H9 (cell line): ENCODE measurements at regions not wholly inside any gene's neighbourhood (a gene's known extent, or its start where the extent isn't known, plus 50 kb on each side); places are given as distances from the start of the nearest gene placed in this dataset.

Source experiments
- DNase-seq: peaks from one replicate; pipeline ENCODE4 v3.0.0-alpha.2; 2017
- H2AFZ ChIP-seq: one replicate; pipeline ENCODE4 v1.6.1; 2013; ENCODE audit warnings: mild to moderate bottlenecking, low read length, control low read depth, moderate library complexity
- H2AK5ac ChIP-seq: 2 replicates; pipeline ENCODE4 v1.6.1; 2013; ENCODE audit warnings: low read length, control low read depth, mixed read lengths; ENCODE audit not compliant: insufficient read length
- H2BK120ac ChIP-seq: one replicate; pipeline ENCODE4 v1.6.1; 2013; ENCODE audit warnings: low read depth, mild to moderate bottlenecking, low read length, control low read depth, inconsistent platforms; ENCODE audit not compliant: poor library complexity, severe bottlenecking
- H2BK12ac ChIP-seq: 2 replicates; pipeline ENCODE4 v1.6.1; 2013; ENCODE audit warnings: low read length, control low read depth, mixed read lengths, low read depth; ENCODE audit not compliant: insufficient read length
- H2BK15ac ChIP-seq: 2 replicates; pipeline ENCODE4 v1.6.1; 2013; ENCODE audit warnings: low read depth, low read length, control low read depth
- H2BK20ac ChIP-seq: one replicate; pipeline ENCODE4 v1.6.1; 2013; ENCODE audit warnings: low read depth, mild to moderate bottlenecking, low read length, control low read depth, inconsistent platforms; ENCODE audit not compliant: poor library complexity, severe bottlenecking
- H2BK5ac ChIP-seq: 2 replicates; pipeline ENCODE4 v1.6.1; 2013; ENCODE audit warnings: low read length, control low read depth, mixed read lengths; ENCODE audit not compliant: insufficient read length
- H3K14ac ChIP-seq: 2 replicates; pipeline ENCODE4 v1.6.1; 2013; ENCODE audit warnings: low read length, control low read depth; ENCODE audit not compliant: insufficient read depth
- H3K18ac ChIP-seq: 2 replicates; pipeline ENCODE4 v1.6.1; 2013; ENCODE audit warnings: low read depth, mild to moderate bottlenecking, mixed read lengths, low read length, control low read depth; ENCODE audit not compliant: insufficient read length
- H3K23ac ChIP-seq: 2 replicates; pipeline ENCODE4 v1.6.1; 2013; ENCODE audit warnings: low read length, control low read depth, mixed read lengths, low read depth; ENCODE audit not compliant: insufficient read length
- H3K23me2 ChIP-seq: 2 replicates; pipeline ENCODE4 v1.6.1; 2013; ENCODE audit warnings: low read depth, mild to moderate bottlenecking, mixed read lengths, low read length, control low read depth; ENCODE audit not compliant: insufficient read length, poor library complexity, severe bottlenecking
- H3K27ac ChIP-seq: 2 replicates; pipeline ENCODE4 v1.5.1; 2013; ENCODE audit warnings: low read length, control low read depth, mixed read lengths, low read depth; ENCODE audit not compliant: insufficient read length
- H3K27me3 ChIP-seq: 2 replicates; pipeline ENCODE4 v1.6.1; 2013; ENCODE audit warnings: low read length, control low read depth, inconsistent platforms; ENCODE audit not compliant: insufficient read depth
- H3K4ac ChIP-seq: 2 replicates; pipeline ENCODE4 v1.6.1; 2013; ENCODE audit warnings: low read depth, mild to moderate bottlenecking, control low read depth, inconsistent platforms, low read length, moderate library complexity
- H3K4me1 ChIP-seq: 2 replicates; pipeline ENCODE4 v1.6.1; 2013; ENCODE audit warnings: low read length, control low read depth, inconsistent platforms; ENCODE audit not compliant: insufficient read depth
- H3K4me2 ChIP-seq: 2 replicates; pipeline ENCODE4 v1.6.1; 2013; ENCODE audit warnings: low read length, control low read depth, mixed read lengths; ENCODE audit not compliant: insufficient read length, insufficient read depth
- H3K56ac ChIP-seq: 2 replicates; pipeline ENCODE4 v1.6.1; 2013; ENCODE audit warnings: low read depth, mild to moderate bottlenecking, mixed read lengths, low read length, control low read depth; ENCODE audit not compliant: insufficient read length
- H3K79me1 ChIP-seq: 2 replicates; pipeline ENCODE4 v1.6.1; 2013; ENCODE audit warnings: low read depth, mild to moderate bottlenecking, moderate library complexity, low read length, control low read depth, inconsistent platforms; ENCODE audit not compliant: insufficient read depth, poor library complexity, severe bottlenecking
- H3K79me2 ChIP-seq: 2 replicates; pipeline ENCODE4 v1.6.1; 2013; ENCODE audit warnings: low read length, control low read depth, inconsistent platforms; ENCODE audit not compliant: insufficient read depth
- H3K9ac ChIP-seq: 2 replicates; pipeline ENCODE4 v1.6.1; 2013; ENCODE audit warnings: low read length, control low read depth, mixed read lengths; ENCODE audit not compliant: insufficient read length; ENCODE audit errors: extremely low read depth
- H3K9me3 ChIP-seq: one replicate; pipeline ENCODE4 v1.6.1; 2013; ENCODE audit warnings: low read depth, low read length, inconsistent platforms; ENCODE audit not compliant: control insufficient read depth
- H3T11ph ChIP-seq: one replicate; pipeline ENCODE4 v1.6.1; 2013; ENCODE audit warnings: mild to moderate bottlenecking, low read length, control low read depth, inconsistent platforms
- H4K20me1 ChIP-seq: one replicate; pipeline ENCODE4 v1.6.1; 2013; ENCODE audit not compliant: control insufficient read depth, insufficient read length, insufficient read depth
- H4K5ac ChIP-seq: 2 replicates; pipeline ENCODE4 v1.6.1; 2013; ENCODE audit warnings: low read depth, mild to moderate bottlenecking, mixed read lengths, low read length, control low read depth; ENCODE audit not compliant: insufficient read length
- H4K8ac ChIP-seq: replicated peaks from 2 replicates; pipeline ENCODE4 v1.6.1; 2013; ENCODE audit warnings: low read length, control low read depth, mixed read lengths, low read depth; ENCODE audit not compliant: insufficient read length
- H4K91ac ChIP-seq: 2 replicates; pipeline ENCODE4 v1.6.1; 2013; ENCODE audit warnings: low read depth, mild to moderate bottlenecking, moderate library complexity, mixed read lengths, low read length, control low read depth; ENCODE audit not compliant: insufficient read length
- H3K27ac Mint-ChIP-seq, 3 experiments: 2 replicates in 2 of 3; 3 replicates in 1 of 3; pipeline ENCODE4 v1.8.0; 2020 to 2021; ENCODE audit warnings: mixed read lengths in 3 of 3, mild to moderate bottlenecking in 1 of 3, moderate library complexity in 1 of 3
- H3K27me3 Mint-ChIP-seq: 2 replicates; pipeline ENCODE4 v1.8.0; 2021; ENCODE audit warnings: low read depth, mild to moderate bottlenecking, moderate library complexity, mixed read lengths
- H3K36me3 Mint-ChIP-seq, 3 experiments: 2 replicates in 2 of 3; 3 replicates in 1 of 3; pipeline ENCODE4 v1.8.0; 2020 to 2021; ENCODE audit warnings: low read depth in 3 of 3, mixed read lengths in 3 of 3; ENCODE audit not compliant: insufficient read depth in 1 of 3
- H3K4me1 Mint-ChIP-seq, 2 experiments: 2 replicates each; pipeline ENCODE4 v1.8.0; 2020; ENCODE audit warnings: mixed read lengths in 2 of 2
- H3K4me3 Mint-ChIP-seq, 2 experiments: 2 replicates in 1 of 2; 3 replicates in 1 of 2; pipeline ENCODE4 v1.8.0; 2020 to 2021; ENCODE audit warnings: mild to moderate bottlenecking in 2 of 2, mixed read lengths in 2 of 2, moderate library complexity in 1 of 2
- H3K9me3 Mint-ChIP-seq, 2 experiments: 2 replicates in 1 of 2; 3 replicates in 1 of 2; pipeline ENCODE4 v1.8.0; 2020; ENCODE audit warnings: mild to moderate bottlenecking in 2 of 2, mixed read lengths in 2 of 2, moderate library complexity in 1 of 2
- WGBS: extraction: QIAGEN DNeasy Blood & Tissue Kit; methylation state at CpG from one replicate; pipeline ENCODE4 v1.1.7; 2013; ENCODE audit warnings: missing lambda C conversion rate, low lambda C conversion rate, mixed read lengths; ENCODE audit not compliant: insufficient read length; ENCODE audit errors: extremely low coverage; 5-methylcytosine and 5-hydroxymethylcytosine counted together
- TF ChIP-seq, protein P1 (sequence below): fragments of 200-600 bp; sonication (generic); conservative IDR thresholded peaks from 3 replicates; pipeline ENCODE4 v1.8.0; 2021; ENCODE audit warnings: antibody characterized with exemption, mild to moderate bottlenecking

DNA sequence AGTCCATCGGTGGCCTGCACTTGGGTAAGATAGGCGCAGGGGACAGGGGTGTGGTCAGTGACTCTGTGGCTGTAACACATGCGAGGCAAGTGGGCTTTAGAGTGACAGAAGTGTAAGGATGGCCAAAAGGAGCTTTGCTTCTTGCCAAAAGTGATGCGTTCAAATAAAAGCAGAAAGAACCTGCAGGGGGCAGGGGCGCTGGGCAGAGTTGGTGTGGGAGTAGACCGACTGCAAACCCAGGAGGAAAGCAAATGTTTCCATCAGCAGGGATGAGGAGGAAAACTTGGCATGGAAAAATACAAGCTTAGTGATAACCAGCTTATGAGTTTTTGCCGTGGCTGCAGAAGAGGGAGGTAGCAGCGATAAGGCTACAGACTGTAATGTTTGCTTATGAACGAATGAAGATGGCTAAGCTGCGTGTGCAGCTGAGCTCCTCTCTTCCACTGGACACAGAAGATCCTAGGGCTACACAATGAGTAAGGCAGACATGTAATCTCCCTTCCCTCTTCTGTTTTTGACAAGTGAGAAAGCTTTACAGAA is 149.4 kb downstream of the WNT5A start:
- Histone ChIP-seq H3T11ph (no peak overlapping the region), H3K27ac (no peak overlapping the region), H3K9me3 (no peaks in the 10 kb centered on the region), H3K23me2 (no peaks in the 10 kb centered on the region), H3K4ac (no peak overlapping the region), H3K18ac (no peak overlapping the region), H2BK20ac (no peak overlapping the region), H2AFZ (no peak overlapping the region), H4K5ac (no peak overlapping the region), H3K79me1 (no peaks in the 10 kb centered on the region), H2BK12ac (no peak overlapping the region), H3K4me1 (no peaks in the 10 kb centered on the region), H3K79me2 (no peaks in the 10 kb centered on the region), H2BK120ac (no peak overlapping the region), H2AK5ac (no peak overlapping the region), H2BK15ac (no peak overlapping the region), H3K14ac (no peak overlapping the region), H3K56ac (no peak overlapping the region), H4K20me1 (no peaks in the 10 kb centered on the region), H3K4me2 (no peak overlapping the region), H3K23ac (no peak overlapping the region), H2BK5ac (no peak overlapping the region), H4K91ac (no peak overlapping the region), H4K8ac (no peak overlapping the region), H3K27me3 (no peaks in the 10 kb centered on the region), H3K9ac (no peak overlapping the region)
- DNase-seq = no peak
- Mint-ChIP-seq H3K4me3 (no peak overlapping the region), H3K27me3 (peaks cover 3% of the 10 kb centered on the region), H3K36me3 (no peaks in the 10 kb centered on the region), H3K9me3 (no peaks in the 10 kb centered on the region), H3K27ac (no peak overlapping the region; a peak in 1 of 7 replicates), H3K4me1 (peaks cover 5 to 8% of the 10 kb centered on the region in 2 experiments)
- TF ChIP-seq, protein P1, sequence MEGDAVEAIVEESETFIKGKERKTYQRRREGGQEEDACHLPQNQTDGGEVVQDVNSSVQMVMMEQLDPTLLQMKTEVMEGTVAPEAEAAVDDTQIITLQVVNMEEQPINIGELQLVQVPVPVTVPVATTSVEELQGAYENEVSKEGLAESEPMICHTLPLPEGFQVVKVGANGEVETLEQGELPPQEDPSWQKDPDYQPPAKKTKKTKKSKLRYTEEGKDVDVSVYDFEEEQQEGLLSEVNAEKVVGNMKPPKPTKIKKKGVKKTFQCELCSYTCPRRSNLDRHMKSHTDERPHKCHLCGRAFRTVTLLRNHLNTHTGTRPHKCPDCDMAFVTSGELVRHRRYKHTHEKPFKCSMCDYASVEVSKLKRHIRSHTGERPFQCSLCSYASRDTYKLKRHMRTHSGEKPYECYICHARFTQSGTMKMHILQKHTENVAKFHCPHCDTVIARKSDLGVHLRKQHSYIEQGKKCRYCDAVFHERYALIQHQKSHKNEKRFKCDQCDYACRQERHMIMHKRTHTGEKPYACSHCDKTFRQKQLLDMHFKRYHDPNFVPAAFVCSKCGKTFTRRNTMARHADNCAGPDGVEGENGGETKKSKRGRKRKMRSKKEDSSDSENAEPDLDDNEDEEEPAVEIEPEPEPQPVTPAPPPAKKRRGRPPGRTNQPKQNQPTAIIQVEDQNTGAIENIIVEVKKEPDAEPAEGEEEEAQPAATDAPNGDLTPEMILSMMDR = no peak
- WGBS = no CpG with 5 or more reads among the region's 10 CpGs
